Fibroblast of lung (primary cell): ENCODE measurements at regions not wholly inside any gene's neighbourhood (a gene's known extent, or its start where the extent isn't known, plus 50 kb on each side); places are given as distances from the start of the nearest gene placed in this dataset.
A peak's percentile ranks its signal among the peaks of the same experiment; 100 is the strongest.

Experiments used
- DNase-seq, 2 donors: peaks; one replicate each; pipeline versions ENCODE4 v3.0.0 to v3.0.0-alpha.2; 2010; ENCODE audit warnings: low read depth in 2 of 2
- H2AFZ ChIP-seq: 2 replicates; pipeline ENCODE4 v1.5.1; 2012; ENCODE audit warnings: low read length, control low read depth, inconsistent platforms
- H3K27ac ChIP-seq: 2 replicates; pipeline ENCODE4 v1.5.1; 2011; ENCODE audit warnings: low read length, control low read depth; ENCODE audit not compliant: insufficient read depth
- H3K27me3 ChIP-seq: 2 replicates; pipeline ENCODE4 v1.5.1; 2011; ENCODE audit warnings: mild to moderate bottlenecking, low read length; ENCODE audit not compliant: control insufficient read depth, insufficient read depth
- H3K36me3 ChIP-seq: 2 replicates; pipeline ENCODE4 v1.5.1; 2011; ENCODE audit warnings: low read length; ENCODE audit not compliant: control insufficient read depth, insufficient read depth
- H3K4me1 ChIP-seq: 2 replicates; pipeline ENCODE4 v1.5.1; 2011; ENCODE audit warnings: low read length; ENCODE audit not compliant: control insufficient read depth, insufficient read depth; ENCODE audit errors: extremely low read depth
- H3K4me2 ChIP-seq: 2 replicates; pipeline ENCODE4 v1.5.1; 2011; ENCODE audit warnings: low read length, control low read depth; ENCODE audit not compliant: insufficient read depth; ENCODE audit errors: extremely low read depth
- H3K4me3 ChIP-seq, 4 experiments: fragments of 200-600 bp in 1 of 4; sonication (generic) in 1 of 4; replicated peaks in 1 of 4; 2 replicates each; pipeline ENCODE4 v1.5.1; 2011 to 2016; ENCODE audit warnings: low read length in 4 of 4, low read depth in 3 of 4, mild to moderate bottlenecking in 3 of 4, control low read depth in 2 of 4, inconsistent platforms in 1 of 4, mixed read lengths in 1 of 4; ENCODE audit not compliant: insufficient read depth in 1 of 4; ENCODE audit errors: control extremely low read depth in 1 of 4
- H3K79me2 ChIP-seq: 2 replicates; pipeline ENCODE4 v1.5.1; 2012; ENCODE audit warnings: mild to moderate bottlenecking, low read length, inconsistent platforms; ENCODE audit not compliant: control insufficient read depth, insufficient read depth
- H3K9ac ChIP-seq: 2 replicates; pipeline ENCODE4 v1.5.1; 2011; ENCODE audit warnings: mild to moderate bottlenecking, low read length, control low read depth; ENCODE audit not compliant: insufficient read depth
- H3K9me3 ChIP-seq: 2 replicates; pipeline ENCODE4 v1.5.1; 2012; ENCODE audit warnings: low read depth, low read length; ENCODE audit not compliant: control insufficient read depth, insufficient read depth
- H4K20me1 ChIP-seq: 2 replicates; pipeline ENCODE4 v1.5.1; 2011; ENCODE audit warnings: low read length; ENCODE audit not compliant: control insufficient read depth, insufficient read depth; ENCODE audit errors: extremely low read depth
- EZH2 ChIP-seq: IDR thresholded peaks from 2 replicates; pipeline ENCODE4 v1.5.1; 2012; ENCODE audit warnings: low read length, control low read depth, mild to moderate bottlenecking; ENCODE audit errors: missing control alignments
- TF ChIP-seq, protein P1 (sequence below), 2 donors: IDR thresholded peaks in 1 of 2; conservative IDR thresholded peaks in 1 of 2; 1 replicate in 1 of 2; 2 replicates in 1 of 2; pipeline ENCODE4 v1.5.1; 2011 to 2012; ENCODE audit warnings: low read length in 2 of 2, control low read depth in 1 of 2, inconsistent platforms in 1 of 2, low read depth in 1 of 2, mild to moderate bottlenecking in 1 of 2

DNA sequence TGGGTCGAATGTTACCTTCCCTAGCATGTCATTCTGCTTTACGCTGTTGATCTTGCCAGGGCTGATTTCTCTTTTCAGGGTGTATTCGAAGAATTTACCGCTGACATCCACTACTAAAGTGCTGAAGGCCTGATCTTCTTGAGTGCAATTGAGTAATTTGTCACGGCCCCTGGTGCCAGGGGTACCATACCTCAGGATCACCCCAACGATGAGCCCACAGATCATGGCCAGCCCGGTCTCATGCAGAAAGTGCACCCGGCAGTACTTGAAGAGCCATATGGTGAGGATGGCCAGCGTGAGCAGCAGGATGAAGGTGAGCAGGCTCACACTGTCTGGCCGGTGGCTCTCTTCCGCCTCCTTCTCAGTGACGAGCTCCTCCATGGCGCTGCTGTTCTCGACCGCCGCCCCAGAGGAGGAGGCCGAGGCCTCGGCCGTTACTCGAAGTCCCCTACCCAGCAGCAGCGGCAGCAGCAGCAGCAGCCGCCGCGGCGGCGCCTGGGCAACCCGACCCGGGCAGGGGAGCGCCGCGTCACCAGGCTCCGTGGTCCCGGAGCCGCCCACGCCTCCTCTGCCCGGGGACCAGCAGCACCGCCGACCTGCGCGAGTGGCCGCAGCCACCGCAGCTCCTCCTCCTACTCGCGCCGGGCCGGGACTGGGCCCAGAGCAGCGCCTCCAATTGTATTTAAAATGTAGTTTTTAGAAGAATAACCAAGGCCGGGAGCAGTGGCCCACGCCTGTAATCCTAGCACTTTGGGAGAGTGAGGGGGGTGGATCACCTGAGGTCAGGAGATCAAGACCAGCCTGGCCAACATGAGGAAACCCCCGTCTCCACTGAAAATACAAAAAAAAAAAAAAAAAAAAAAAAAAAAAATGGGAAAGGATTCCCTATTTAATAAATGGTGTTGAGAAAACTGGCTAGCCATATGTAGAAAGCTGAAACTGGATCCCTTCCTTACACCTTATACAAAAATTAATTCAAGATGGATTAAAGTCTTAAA, 58.5 kb upstream of the TMPO start:
- TF ChIP-seq, protein P1, sequence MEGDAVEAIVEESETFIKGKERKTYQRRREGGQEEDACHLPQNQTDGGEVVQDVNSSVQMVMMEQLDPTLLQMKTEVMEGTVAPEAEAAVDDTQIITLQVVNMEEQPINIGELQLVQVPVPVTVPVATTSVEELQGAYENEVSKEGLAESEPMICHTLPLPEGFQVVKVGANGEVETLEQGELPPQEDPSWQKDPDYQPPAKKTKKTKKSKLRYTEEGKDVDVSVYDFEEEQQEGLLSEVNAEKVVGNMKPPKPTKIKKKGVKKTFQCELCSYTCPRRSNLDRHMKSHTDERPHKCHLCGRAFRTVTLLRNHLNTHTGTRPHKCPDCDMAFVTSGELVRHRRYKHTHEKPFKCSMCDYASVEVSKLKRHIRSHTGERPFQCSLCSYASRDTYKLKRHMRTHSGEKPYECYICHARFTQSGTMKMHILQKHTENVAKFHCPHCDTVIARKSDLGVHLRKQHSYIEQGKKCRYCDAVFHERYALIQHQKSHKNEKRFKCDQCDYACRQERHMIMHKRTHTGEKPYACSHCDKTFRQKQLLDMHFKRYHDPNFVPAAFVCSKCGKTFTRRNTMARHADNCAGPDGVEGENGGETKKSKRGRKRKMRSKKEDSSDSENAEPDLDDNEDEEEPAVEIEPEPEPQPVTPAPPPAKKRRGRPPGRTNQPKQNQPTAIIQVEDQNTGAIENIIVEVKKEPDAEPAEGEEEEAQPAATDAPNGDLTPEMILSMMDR (conservative IDR thresholded peaks at IDR 0.05 in 1 of 2, IDR thresholded peaks at IDR 0.05 in 1 of 2; ENCODE audit: low read depth in 1 of 2, low read length in 2 of 2) = no peak
- TF ChIP-seq EZH2 = no peak
- Histone ChIP-seq H2AFZ (peak overlapping the region; percentile 85), H3K4me3 (peak overlapping the region; percentile 15 to 48 (median 25)), H3K27me3 (no peaks in the 10 kb centered on the region), H3K27ac (no peak overlapping the region), H4K20me1 (no peaks in the 10 kb centered on the region), H3K79me2 (no peaks in the 10 kb centered on the region), H3K4me1 (no peaks in the 10 kb centered on the region), H3K4me2 (peak overlapping the region; percentile 48), H3K36me3 (no peaks in the 10 kb centered on the region), H3K9me3 (no peaks in the 10 kb centered on the region), H3K9ac (peak overlapping the region; percentile 24)
- DNase-seq = peak; percentile 17 to 72

GRCh38 chr12:98464190-98464589, 51.2 kb upstream of the TMPO start:
- DNase-seq = peak; percentile 28 to 78
- no peak overlapping the region for H3K4me2 ChIP-seq
- no peak overlapping the region for H2AFZ ChIP-seq
- TF ChIP-seq EZH2 = no peak
- TF ChIP-seq, protein P1 (conservative IDR thresholded peaks at IDR 0.05 in 1 of 2, IDR thresholded peaks at IDR 0.05 in 1 of 2; ENCODE audit: low read depth in 1 of 2, low read length in 2 of 2) = no peak
- no peak overlapping the region for H3K9ac ChIP-seq
- no peaks in the 10 kb centered on the region for H3K9me3 ChIP-seq
- no peaks in the 10 kb centered on the region for H3K27me3 ChIP-seq
- H3K4me3 ChIP-seq = no peak overlapping the region
- H3K27ac ChIP-seq = no peak overlapping the region
- no peaks in the 10 kb centered on the region for H3K4me1 ChIP-seq
- no peaks in the 10 kb centered on the region for H4K20me1 ChIP-seq
- no peaks in the 10 kb centered on the region for H3K36me3 ChIP-seq
- H3K79me2 ChIP-seq = no peaks in the 10 kb centered on the region

- no peaks in the 10 kb centered on the region for H4K20me1 ChIP-seq
- no peak overlapping the region for H3K9ac ChIP-seq
- no peak overlapping the region for H3K27ac ChIP-seq
- no peak for TF ChIP-seq EZH2
- TF ChIP-seq, protein P1 (conservative IDR thresholded peaks at IDR 0.05 in 1 of 2, IDR thresholded peaks at IDR 0.05 in 1 of 2; ENCODE audit: low read depth in 1 of 2, low read length in 2 of 2) = no peak
- no peaks in the 10 kb centered on the region for H3K27me3 ChIP-seq
- DNase-seq = no peak
- no peaks in the 10 kb centered on the region for H3K36me3 ChIP-seq
- H3K4me1 ChIP-seq = no peaks in the 10 kb centered on the region
- H3K4me3 ChIP-seq = no peak overlapping the region
- H3K79me2 ChIP-seq = no peaks in the 10 kb centered on the region
- H2AFZ ChIP-seq = no peak overlapping the region
- H3K9me3 ChIP-seq = no peaks in the 10 kb centered on the region
- H3K4me2 ChIP-seq = no peak overlapping the region
Measured at GRCh38 chr12:98465505-98465904, 49.9 kb upstream of the TMPO start.
